MM.1S (cell line): ENCODE measurements at regions not wholly inside any gene's neighbourhood (a gene's known extent, or its start where the extent isn't known, plus 50 kb on each side); places are given as distances from the start of the nearest gene placed in this dataset.

ENCODE experiments used
- CTCF ChIP-seq: fragments of 300-600 bp; sonication (generic); IDR thresholded peaks from 2 replicates; pipeline ENCODE4 v1.5.1; 2016; ENCODE audit warnings: antibody characterized with exemption, low read length, mixed read lengths
- EZH2 ChIP-seq: fragments of 300-600 bp; sonication (generic); optimal IDR thresholded peaks from 2 replicates; pipeline ENCODE3; 2017; ENCODE audit warnings: low read depth, mild to moderate bottlenecking, antibody characterized with exemption, low read length, mixed read lengths

- no peak for TF ChIP-seq CTCF
- TF ChIP-seq EZH2: no peak
Observed at GRCh38 chr13:80132741-80133601, 208.0 kb downstream of the SPRY2 start.
